NT2/D1 (cell line): ENCODE measurements at regions not wholly inside any gene's neighbourhood (a gene's known extent, or its start where the extent isn't known, plus 50 kb on each side); places are given as distances from the start of the nearest gene placed in this dataset.

Source experiments
- DNase-seq: peaks from one replicate; pipeline ENCODE4 v3.0.0-alpha.2; 2011; ENCODE audit warnings: low read depth, low spot score
- H3K27me3 ChIP-seq: 2 replicates; pipeline ENCODE4 v1.6.0; 2011; ENCODE audit warnings: mild to moderate bottlenecking; ENCODE audit not compliant: insufficient read length, insufficient read depth
- H3K36me3 ChIP-seq: 2 replicates; pipeline ENCODE4 v1.6.1; 2011; ENCODE audit warnings: mild to moderate bottlenecking, low read length, mixed read lengths; ENCODE audit not compliant: insufficient read depth, insufficient read length
- H3K4me1 ChIP-seq: 2 replicates; pipeline ENCODE4 v1.5.1; 2011; ENCODE audit not compliant: insufficient read depth, insufficient read length
- H3K4me3 ChIP-seq: 2 replicates; pipeline ENCODE4 v1.5.1; 2011; ENCODE audit warnings: low read depth; ENCODE audit not compliant: insufficient read length
- H3K9ac ChIP-seq: 2 replicates; pipeline ENCODE4 v1.6.0; 2011; ENCODE audit warnings: low read depth; ENCODE audit not compliant: insufficient read length
- H3K9me3 ChIP-seq: 2 replicates; pipeline ENCODE4 v1.5.1; 2011; ENCODE audit warnings: mild to moderate bottlenecking, low read length; ENCODE audit not compliant: insufficient read depth
- SUZ12 ChIP-seq: IDR thresholded peaks from 2 replicates; pipeline ENCODE4 v1.6.1; 2011; ENCODE audit not compliant: insufficient read length, insufficient read depth; ENCODE audit errors: extremely low read depth
- YY1 ChIP-seq: IDR thresholded peaks from 2 replicates; pipeline ENCODE4 v1.6.1; 2011; ENCODE audit not compliant: insufficient read length, insufficient read depth
- ZNF274 ChIP-seq: IDR thresholded peaks from 2 replicates; pipeline ENCODE4 v1.6.1; 2011; ENCODE audit warnings: mild to moderate bottlenecking, low read depth, low read length

DNA sequence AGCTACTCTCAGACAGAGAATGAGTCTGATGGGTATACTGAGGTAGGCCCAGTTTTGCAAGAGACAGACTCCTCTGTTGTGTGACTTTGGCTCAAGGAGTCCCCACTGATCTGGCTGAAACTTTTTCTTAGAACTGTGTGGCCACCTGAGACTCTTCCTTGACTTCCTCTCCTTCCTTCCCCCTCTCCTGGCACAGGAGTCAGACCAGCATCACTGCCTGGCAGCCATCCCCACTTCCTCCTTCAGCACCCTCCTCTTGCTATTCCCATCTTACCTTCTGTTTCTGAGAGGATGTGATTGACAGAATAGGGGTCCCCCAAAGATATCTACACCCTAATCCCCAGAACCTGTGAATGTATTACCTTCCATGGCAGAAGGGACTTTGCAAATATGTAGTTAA, 351.1 kb downstream of the MN1 start:
- peaks cover 5% of the 10 kb centered on the region for H3K4me1 ChIP-seq
- H3K4me3 ChIP-seq = no peak overlapping the region
- no peaks in the 10 kb centered on the region for H3K36me3 ChIP-seq
- H3K9ac ChIP-seq = no peak overlapping the region
- H3K9me3 ChIP-seq = peaks cover 11% of the 10 kb centered on the region
- no peak for DNase-seq
- no peaks in the 10 kb centered on the region for H3K27me3 ChIP-seq
- TF ChIP-seq ZNF274 (no peak), SUZ12 (no peak), YY1 (no peak)

DNA sequence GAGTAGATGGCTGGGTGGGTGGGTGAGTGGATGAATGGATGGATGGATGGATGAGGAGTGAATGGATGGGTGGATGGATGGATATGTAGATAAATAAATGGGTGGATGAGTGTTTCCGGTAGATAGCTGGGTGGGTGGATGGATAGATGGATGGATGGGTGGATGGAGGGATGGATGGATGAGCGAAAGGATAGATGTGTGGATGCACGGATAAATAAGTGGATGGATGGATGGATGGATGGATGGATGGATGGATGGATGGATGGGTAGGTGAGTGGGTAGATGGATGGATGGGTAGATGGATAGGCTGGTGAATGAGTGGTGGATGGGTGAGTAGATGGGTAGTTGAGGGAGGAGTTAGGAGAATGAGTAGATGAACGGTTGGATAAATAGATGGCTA, 349.3 kb downstream of the MN1 start:
- Histone ChIP-seq H3K4me3 (no peak overlapping the region), H3K9ac (no peak overlapping the region), H3K27me3 (no peaks in the 10 kb centered on the region), H3K9me3 (peaks cover 11% of the 10 kb centered on the region), H3K36me3 (no peaks in the 10 kb centered on the region), H3K4me1 (peaks cover 4% of the 10 kb centered on the region)
- DNase-seq = no peak
- TF ChIP-seq SUZ12 (no peak), ZNF274 (no peak), YY1 (no peak)

DNA sequence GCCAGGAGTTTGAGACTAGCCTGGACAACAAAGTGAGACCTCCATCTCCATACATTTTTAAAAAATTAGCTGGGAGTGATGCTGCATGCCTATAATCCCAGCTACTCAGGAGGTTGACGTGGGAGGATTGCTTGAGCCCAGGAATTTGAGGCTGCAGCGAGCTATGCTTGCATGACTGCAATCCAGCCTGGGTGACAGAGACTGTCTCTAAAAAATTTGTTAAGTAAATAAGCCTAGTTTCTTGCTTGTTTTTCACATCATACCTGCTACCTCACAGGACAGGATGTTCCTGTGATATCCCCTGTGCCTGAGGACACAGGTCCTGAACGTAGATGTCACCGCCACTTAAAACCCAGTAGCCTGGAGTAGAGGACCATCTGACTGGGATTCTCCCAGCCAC, 348.6 kb downstream of the MN1 start:
- Histone ChIP-seq H3K9me3 (peaks cover 11% of the 10 kb centered on the region), H3K4me1 (peaks cover 2% of the 10 kb centered on the region), H3K9ac (no peak overlapping the region), H3K27me3 (no peaks in the 10 kb centered on the region), H3K36me3 (no peaks in the 10 kb centered on the region), H3K4me3 (no peak overlapping the region)
- DNase-seq = no peak
- no peak for TF ChIP-seq ZNF274
- no peak for TF ChIP-seq YY1
- TF ChIP-seq SUZ12 = no peak

DNA sequence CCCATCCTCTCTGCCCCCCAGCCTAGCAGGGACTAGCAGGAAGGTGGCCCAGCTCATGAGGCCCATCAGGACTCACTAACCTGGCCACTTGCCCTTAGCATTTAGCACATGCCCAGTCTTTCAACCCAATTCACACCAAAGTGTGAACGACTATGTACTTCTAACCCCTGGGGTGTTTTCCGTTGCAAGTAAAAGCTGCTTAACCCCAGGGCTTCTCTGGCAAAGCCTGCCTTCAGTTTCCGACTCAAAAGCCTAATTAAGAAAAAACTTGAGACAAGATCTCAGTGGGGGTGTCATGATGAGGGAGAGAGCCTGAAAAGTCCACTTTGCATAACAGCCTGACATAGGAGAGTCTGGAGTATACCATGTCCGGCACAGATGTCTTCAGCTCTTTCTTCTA, 347.8 kb downstream of the MN1 start:
- H3K36me3 ChIP-seq = no peaks in the 10 kb centered on the region
- no peak for DNase-seq
- no peaks in the 10 kb centered on the region for H3K27me3 ChIP-seq
- no peak for TF ChIP-seq ZNF274
- TF ChIP-seq YY1 = no peak
- TF ChIP-seq SUZ12 = no peak
- peaks cover 2% of the 10 kb centered on the region for H3K4me1 ChIP-seq
- H3K4me3 ChIP-seq = no peak overlapping the region
- H3K9me3 ChIP-seq = peaks cover 11% of the 10 kb centered on the region
- no peak overlapping the region for H3K9ac ChIP-seq

DNA sequence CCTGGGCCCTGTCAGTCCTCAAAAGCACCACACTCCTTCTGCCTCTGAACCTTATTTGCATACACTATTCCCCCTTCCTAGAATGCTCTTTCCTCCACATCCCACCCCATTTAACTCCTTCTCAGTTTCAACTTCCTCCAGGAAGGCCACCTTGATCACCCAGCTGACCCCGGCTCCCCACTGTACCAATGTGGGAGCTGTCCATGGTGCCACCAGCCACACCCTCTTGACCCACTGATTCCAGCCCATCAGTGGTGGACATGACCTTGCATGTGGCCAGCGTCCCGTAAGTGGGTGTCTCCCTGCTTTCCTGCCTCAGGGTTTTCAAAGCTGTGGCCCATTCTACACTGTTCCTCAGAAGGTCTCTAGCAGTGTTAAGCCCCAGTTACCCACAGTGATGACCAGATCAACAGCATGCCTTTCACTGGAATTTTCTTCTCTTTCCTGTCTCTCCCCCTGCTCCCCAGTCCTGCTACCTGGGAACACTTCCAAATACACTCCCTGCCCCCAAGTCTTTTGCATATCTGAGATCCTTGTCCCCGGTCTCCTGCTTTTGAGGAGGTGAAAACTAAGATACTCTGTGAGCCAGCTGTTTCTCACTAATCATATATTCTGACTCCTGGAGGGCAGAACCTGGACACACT, 346.6 kb downstream of the MN1 start:
- H3K36me3 ChIP-seq = no peaks in the 10 kb centered on the region
- no peak for DNase-seq

DNA sequence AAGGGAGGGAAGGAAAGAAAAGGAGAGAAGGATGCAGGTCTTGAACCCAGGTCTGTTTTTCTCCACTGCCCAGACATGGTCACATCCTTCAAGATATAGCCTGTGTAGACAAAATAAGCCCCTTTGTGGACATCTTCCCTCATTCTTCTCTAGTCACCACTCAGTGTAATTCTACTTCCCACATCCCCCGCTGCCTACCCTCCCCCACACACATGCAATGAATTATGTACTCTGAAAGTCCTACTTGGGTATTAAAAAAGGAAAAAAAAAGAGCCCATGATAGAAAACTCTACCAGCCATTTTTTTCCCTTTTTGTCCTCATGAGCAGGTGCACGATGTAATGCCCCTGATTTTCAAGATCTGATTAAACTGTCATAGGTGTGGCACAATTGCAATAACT, 346.0 kb downstream of the MN1 start:
- Histone ChIP-seq H3K9me3 (peaks cover 4% of the 10 kb centered on the region), H3K36me3 (no peaks in the 10 kb centered on the region), H3K9ac (no peak overlapping the region), H3K27me3 (no peaks in the 10 kb centered on the region), H3K4me1 (peaks cover 2% of the 10 kb centered on the region), H3K4me3 (no peak overlapping the region)
- no peak for DNase-seq
- TF ChIP-seq YY1 (no peak), ZNF274 (no peak), SUZ12 (no peak)

More for the DNA sequence above, 346.6 kb downstream of the MN1 start:
- peaks cover 2% of the 10 kb centered on the region for H3K4me1 ChIP-seq
- no peak overlapping the region for H3K4me3 ChIP-seq
- H3K9me3 ChIP-seq = peaks cover 10% of the 10 kb centered on the region
- no peak for TF ChIP-seq SUZ12
- no peak for TF ChIP-seq ZNF274
- no peak for TF ChIP-seq YY1
- H3K9ac ChIP-seq = no peak overlapping the region
- no peaks in the 10 kb centered on the region for H3K27me3 ChIP-seq

DNA sequence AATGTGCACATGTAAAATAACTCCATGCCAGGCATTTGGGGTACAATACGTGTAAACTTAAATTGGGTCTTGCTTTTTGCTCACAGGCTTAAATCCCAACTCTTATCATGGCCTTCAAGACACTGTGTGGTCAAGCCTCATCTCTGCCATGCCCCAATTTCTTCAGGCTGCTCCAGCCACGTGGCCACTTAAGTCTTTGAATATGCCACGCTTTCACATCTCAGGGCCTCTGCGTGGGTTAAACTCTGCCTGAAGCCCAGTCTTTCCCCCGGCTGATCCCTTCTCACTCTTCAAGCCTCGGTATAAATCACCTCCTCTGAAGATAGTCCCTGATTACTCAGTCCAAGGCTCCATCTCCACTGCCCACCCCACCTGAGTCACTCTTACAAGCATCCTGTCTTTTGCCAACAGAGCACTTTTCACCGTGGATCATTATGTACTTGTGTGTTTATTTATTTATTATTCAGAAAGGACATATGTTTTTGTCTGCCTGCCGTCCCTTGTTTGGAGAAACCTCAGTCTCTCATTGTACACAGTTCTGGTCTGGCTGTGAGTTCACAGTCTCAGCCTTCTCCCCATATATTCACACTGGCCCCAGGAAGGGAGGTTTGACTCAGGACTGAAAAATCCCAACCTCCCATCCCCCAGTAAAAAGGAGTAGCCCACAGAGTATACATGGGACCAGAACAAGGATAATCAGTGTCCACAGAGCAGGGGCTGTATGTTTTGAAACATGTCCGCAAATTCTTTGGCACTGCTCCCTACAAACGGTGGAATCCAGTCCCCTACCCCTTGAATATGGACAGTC, 344.7 kb downstream of the MN1 start:
- no peak overlapping the region for H3K9ac ChIP-seq
- no peaks in the 10 kb centered on the region for H3K36me3 ChIP-seq
- no peak for DNase-seq
- H3K9me3 ChIP-seq = no peaks in the 10 kb centered on the region
- no peak overlapping the region for H3K4me3 ChIP-seq
- TF ChIP-seq ZNF274 = no peak
- no peak for TF ChIP-seq SUZ12
- TF ChIP-seq YY1 = no peak
- H3K4me1 ChIP-seq = peaks cover 2% of the 10 kb centered on the region
- no peaks in the 10 kb centered on the region for H3K27me3 ChIP-seq
